ENCODE measurements at regions not wholly inside any gene's neighbourhood (a gene's known extent, or its start where the extent isn't known, plus 50 kb on each side); places are given as distances from the start of the nearest gene placed in this dataset.

- TF ChIP-seq CTCF (IDR thresholded peaks at IDR 0.05) (no peak), ZFX (IDR thresholded peaks at IDR 0.05; ENCODE audit: borderline replicate concordance) (no peak)
Measured at GRCh38 chr13:85900521-85900920, 101.3 kb upstream of the SLITRK6 start.
